MM.1S (cell line): ENCODE measurements at regions not wholly inside any gene's neighbourhood (a gene's known extent, or its start where the extent isn't known, plus 50 kb on each side); places are given as distances from the start of the nearest gene placed in this dataset.

Source experiments
- DNase-seq: peaks from one replicate; pipeline ENCODE4 v3.0.0-alpha.2; 2015
- H2AFZ ChIP-seq: fragments of 300-600 bp; sonication (generic); 2 replicates; pipeline ENCODE4 v1.6.0; 2016; ENCODE audit warnings: antibody characterized with exemption, low read length
- H3F3A ChIP-seq: fragments of 300-600 bp; sonication (generic); 2 replicates; pipeline ENCODE4 v1.6.1; 2016; ENCODE audit warnings: mild to moderate bottlenecking, antibody characterized with exemption, low read length, moderate library complexity, mixed read lengths; ENCODE audit not compliant: insufficient read depth
- H3K27ac ChIP-seq: fragments of 300-600 bp; sonication (generic); 2 replicates; pipeline ENCODE4 v1.5.1; 2016; ENCODE audit warnings: mild to moderate bottlenecking, low read length
- H3K27me3 ChIP-seq: fragments of 300-600 bp; sonication (generic); replicated peaks from 2 replicates; pipeline ENCODE4 v1.6.0; 2016; ENCODE audit warnings: low read length; ENCODE audit not compliant: insufficient read depth
- H3K36me3 ChIP-seq: fragments of 300-600 bp; sonication (generic); replicated peaks from 2 replicates; pipeline ENCODE4 v1.6.1; 2016; ENCODE audit warnings: mild to moderate bottlenecking, low read length, mixed read lengths; ENCODE audit not compliant: insufficient read depth
- H3K4me1 ChIP-seq: fragments of 300-600 bp; sonication (generic); 2 replicates; pipeline ENCODE4 v1.6.1; 2016; ENCODE audit warnings: low read length, mixed read lengths
- H3K4me2 ChIP-seq: fragments of 300-600 bp; sonication (generic); 2 replicates; pipeline ENCODE4 v1.6.0; 2016; ENCODE audit warnings: low read depth, low read length
- H3K4me3 ChIP-seq: fragments of 300-600 bp; sonication (generic); 2 replicates; pipeline ENCODE4 v1.5.1; 2016; ENCODE audit warnings: low read length, mixed read lengths
- H3K79me2 ChIP-seq: fragments of 300-600 bp; sonication (generic); 2 replicates; pipeline ENCODE4 v1.6.1; 2016; ENCODE audit warnings: mixed run types, low read length, mixed read lengths
- H3K9ac ChIP-seq: fragments of 300-600 bp; sonication (generic); 2 replicates; pipeline ENCODE4 v1.6.1; 2016; ENCODE audit warnings: low read length, mixed read lengths
- H3K9me2 ChIP-seq: fragments of 300-600 bp; sonication (generic); replicated peaks from 2 replicates; pipeline ENCODE4 v1.6.1; 2016; ENCODE audit warnings: mild to moderate bottlenecking, low read length, mixed read lengths; ENCODE audit not compliant: insufficient read depth
- H3K9me3 ChIP-seq: fragments of 300-600 bp; sonication (generic); replicated peaks from 2 replicates; pipeline ENCODE4 v1.6.1; 2016; ENCODE audit warnings: mild to moderate bottlenecking, low read length, mixed read lengths; ENCODE audit not compliant: insufficient read depth
- H4K20me1 ChIP-seq: fragments of 300-600 bp; sonication (generic); 2 replicates; pipeline ENCODE4 v1.6.1; 2016; ENCODE audit warnings: mild to moderate bottlenecking, low read length, moderate library complexity, mixed read lengths; ENCODE audit not compliant: insufficient read depth
- EZH2 ChIP-seq: fragments of 300-600 bp; sonication (generic); optimal IDR thresholded peaks from 2 replicates; pipeline ENCODE3; 2017; ENCODE audit warnings: low read depth, mild to moderate bottlenecking, antibody characterized with exemption, low read length, mixed read lengths
- EZH2phosphoT487 ChIP-seq: fragments of 300-600 bp; sonication (generic); IDR thresholded peaks from 2 replicates; pipeline ENCODE4 v1.6.1; 2018; ENCODE audit warnings: antibody characterized with exemption, low read length
- TF ChIP-seq, protein P1 (sequence below): fragments of 300-600 bp; sonication (generic); IDR thresholded peaks from 2 replicates; pipeline ENCODE4 v1.5.1; 2016; ENCODE audit warnings: antibody characterized with exemption, low read length, mixed read lengths

DNA sequence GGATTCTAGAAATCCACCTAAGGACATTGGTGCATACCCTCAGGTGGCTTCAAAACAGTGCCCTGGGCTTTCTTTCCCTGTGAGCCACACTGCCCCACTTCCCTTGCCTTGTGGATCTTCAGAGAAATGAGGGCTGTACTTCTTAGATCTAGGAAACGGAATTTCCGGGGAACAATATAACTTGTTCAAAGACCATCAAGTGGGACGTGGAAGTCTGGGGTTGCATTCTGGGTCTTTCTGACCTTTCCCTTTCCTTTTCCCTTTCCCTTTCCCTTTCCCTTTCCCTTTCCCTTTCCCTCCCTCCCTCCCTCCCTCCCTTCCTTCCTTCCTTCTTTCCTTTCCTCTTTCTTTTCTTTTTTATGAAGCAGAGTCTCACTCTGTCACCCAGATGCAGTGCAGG, 97.1 kb upstream of the SALL1 start:
- Histone ChIP-seq H3K4me3 (no peak overlapping the region), H3K27ac (no peak overlapping the region), H3K79me2 (no peaks in the 10 kb centered on the region), H3K9ac (no peak overlapping the region), H3K36me3 (no peaks in the 10 kb centered on the region), H3K4me2 (no peak overlapping the region), H4K20me1 (no peaks in the 10 kb centered on the region), H3K9me3 (no peaks in the 10 kb centered on the region), H2AFZ (no peak overlapping the region), H3F3A (no peaks in the 10 kb centered on the region), H3K27me3 (no peaks in the 10 kb centered on the region), H3K4me1 (no peaks in the 10 kb centered on the region), H3K9me2 (no peaks in the 10 kb centered on the region)
- no peak for TF ChIP-seq EZH2phosphoT487
- TF ChIP-seq EZH2, result no peak
- TF ChIP-seq, protein P1, sequence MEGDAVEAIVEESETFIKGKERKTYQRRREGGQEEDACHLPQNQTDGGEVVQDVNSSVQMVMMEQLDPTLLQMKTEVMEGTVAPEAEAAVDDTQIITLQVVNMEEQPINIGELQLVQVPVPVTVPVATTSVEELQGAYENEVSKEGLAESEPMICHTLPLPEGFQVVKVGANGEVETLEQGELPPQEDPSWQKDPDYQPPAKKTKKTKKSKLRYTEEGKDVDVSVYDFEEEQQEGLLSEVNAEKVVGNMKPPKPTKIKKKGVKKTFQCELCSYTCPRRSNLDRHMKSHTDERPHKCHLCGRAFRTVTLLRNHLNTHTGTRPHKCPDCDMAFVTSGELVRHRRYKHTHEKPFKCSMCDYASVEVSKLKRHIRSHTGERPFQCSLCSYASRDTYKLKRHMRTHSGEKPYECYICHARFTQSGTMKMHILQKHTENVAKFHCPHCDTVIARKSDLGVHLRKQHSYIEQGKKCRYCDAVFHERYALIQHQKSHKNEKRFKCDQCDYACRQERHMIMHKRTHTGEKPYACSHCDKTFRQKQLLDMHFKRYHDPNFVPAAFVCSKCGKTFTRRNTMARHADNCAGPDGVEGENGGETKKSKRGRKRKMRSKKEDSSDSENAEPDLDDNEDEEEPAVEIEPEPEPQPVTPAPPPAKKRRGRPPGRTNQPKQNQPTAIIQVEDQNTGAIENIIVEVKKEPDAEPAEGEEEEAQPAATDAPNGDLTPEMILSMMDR, result no peak
- no peak for DNase-seq

DNA sequence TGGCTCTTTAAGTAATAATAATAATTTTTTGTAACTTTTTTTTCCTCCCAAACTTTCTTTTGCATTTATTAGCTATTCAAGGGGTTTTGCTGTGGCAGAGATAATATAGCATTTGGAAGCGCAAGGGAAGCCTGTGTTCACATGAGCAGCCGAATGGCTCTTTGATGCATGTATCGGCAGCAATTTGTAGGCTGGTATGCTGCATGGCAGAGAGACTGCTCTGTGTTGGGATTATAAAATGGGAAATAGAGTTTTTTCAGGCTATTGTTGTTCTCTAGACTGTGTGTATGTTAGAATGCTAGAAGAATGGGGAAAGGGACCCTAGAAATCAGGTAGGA, 94.6 kb upstream of the SALL1 start:
- no peaks in the 10 kb centered on the region for H3K27me3 ChIP-seq
- no peak overlapping the region for H3K4me2 ChIP-seq

DNA sequence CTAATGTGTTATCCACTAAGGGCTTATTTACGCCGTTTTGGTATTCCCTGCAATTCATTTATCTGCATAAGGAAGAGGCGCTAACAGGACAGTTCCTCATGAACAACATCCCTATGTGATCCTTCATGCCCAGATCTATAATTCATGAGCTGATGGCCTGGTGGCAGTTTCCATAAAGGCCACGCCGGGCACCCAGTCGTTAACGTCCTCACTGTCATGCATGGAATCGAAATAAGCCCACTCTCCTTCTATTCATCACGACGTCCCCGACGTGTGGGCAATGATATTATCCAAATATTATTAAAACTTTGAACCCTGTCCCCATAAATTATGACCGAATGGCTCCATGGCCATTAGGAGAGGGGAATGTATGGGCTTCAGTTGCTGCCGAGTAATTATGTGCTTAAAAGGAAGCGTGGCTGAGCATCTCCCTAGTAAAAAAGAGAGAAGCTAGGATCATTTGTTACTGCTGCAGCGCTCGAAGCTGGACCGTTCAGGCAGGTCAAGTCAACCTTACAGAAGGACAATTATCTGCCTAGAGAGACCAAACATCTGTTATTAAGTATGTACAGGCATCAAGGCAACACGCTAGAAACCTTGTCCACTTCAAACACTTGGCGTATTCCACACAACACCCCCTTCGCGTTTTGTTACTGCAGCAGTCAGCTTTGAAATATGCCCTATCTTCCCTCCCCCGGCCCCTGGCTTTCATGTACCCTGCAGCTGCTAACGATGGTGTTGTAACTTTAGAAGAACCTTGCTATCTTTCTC, 94.0 kb upstream of the SALL1 start:
- H3K27ac ChIP-seq, result no peak overlapping the region
- no peaks in the 10 kb centered on the region for H3F3A ChIP-seq
- no peak overlapping the region for H3K4me2 ChIP-seq
- no peaks in the 10 kb centered on the region for H3K36me3 ChIP-seq
- H3K4me1 ChIP-seq, result no peaks in the 10 kb centered on the region
- H3K79me2 ChIP-seq, result no peaks in the 10 kb centered on the region
- no peak overlapping the region for H3K4me3 ChIP-seq
- H3K9me3 ChIP-seq, result no peaks in the 10 kb centered on the region
- no peaks in the 10 kb centered on the region for H3K9me2 ChIP-seq
- DNase-seq, result no peak
- no peak overlapping the region for H3K9ac ChIP-seq
- no peak overlapping the region for H2AFZ ChIP-seq
- TF ChIP-seq EZH2 (no peak), EZH2phosphoT487 (no peak)
- TF ChIP-seq, protein P1, result no peak
- no peaks in the 10 kb centered on the region for H4K20me1 ChIP-seq
- H3K27me3 ChIP-seq, result no peaks in the 10 kb centered on the region

More for the DNA sequence above, 94.6 kb upstream of the SALL1 start:
- Histone ChIP-seq H3K4me1 (no peaks in the 10 kb centered on the region), H3K9me3 (no peaks in the 10 kb centered on the region), H3K9me2 (no peaks in the 10 kb centered on the region), H3K27ac (no peak overlapping the region), H3K9ac (no peak overlapping the region), H3K36me3 (no peaks in the 10 kb centered on the region), H3K4me3 (no peak overlapping the region), H3F3A (no peaks in the 10 kb centered on the region), H3K79me2 (no peaks in the 10 kb centered on the region), H4K20me1 (no peaks in the 10 kb centered on the region), H2AFZ (no peak overlapping the region)
- TF ChIP-seq, protein P1, result no peak
- TF ChIP-seq EZH2phosphoT487 (no peak), EZH2 (no peak)
- no peak for DNase-seq
